Activated T-cell treated with anti-CD3 and anti-CD28 coated beads, Interleukin-2, amount 50 U/mL, for 4 hours (primary cell): ENCODE measurements at regions not wholly inside any gene's neighbourhood (a gene's known extent, or its start where the extent isn't known, plus 50 kb on each side); places are given as distances from the start of the nearest gene placed in this dataset.

Experiments used
- ATAC-seq, 2 donors: fragments of 200-7000 bp; cut with Tn5 transposase; one replicate each; pipeline ENCODE4 v1.10.0; 2021
- DNase-seq: peaks from one replicate; pipeline ENCODE4 v3.0.0-alpha.2; 2020
- H3K27me3 Mint-ChIP-seq: one replicate; pipeline ENCODE4 v1.8.0; 2021; ENCODE audit warnings: low read depth, mixed read lengths
- H3K36me3 Mint-ChIP-seq: one replicate; pipeline ENCODE4 v1.8.0; 2022; ENCODE audit warnings: mixed read lengths; ENCODE audit not compliant: insufficient read depth
- H3K4me1 Mint-ChIP-seq: one replicate; pipeline ENCODE4 v1.8.0; 2021; ENCODE audit warnings: low read depth, mixed read lengths
- H3K4me3 Mint-ChIP-seq: one replicate; pipeline ENCODE4 v1.8.0; 2021; ENCODE audit warnings: mild to moderate bottlenecking, moderate library complexity, mixed read lengths
- H3K9me3 Mint-ChIP-seq: one replicate; pipeline ENCODE4 v1.8.0; 2021; ENCODE audit warnings: mixed read lengths

DNA sequence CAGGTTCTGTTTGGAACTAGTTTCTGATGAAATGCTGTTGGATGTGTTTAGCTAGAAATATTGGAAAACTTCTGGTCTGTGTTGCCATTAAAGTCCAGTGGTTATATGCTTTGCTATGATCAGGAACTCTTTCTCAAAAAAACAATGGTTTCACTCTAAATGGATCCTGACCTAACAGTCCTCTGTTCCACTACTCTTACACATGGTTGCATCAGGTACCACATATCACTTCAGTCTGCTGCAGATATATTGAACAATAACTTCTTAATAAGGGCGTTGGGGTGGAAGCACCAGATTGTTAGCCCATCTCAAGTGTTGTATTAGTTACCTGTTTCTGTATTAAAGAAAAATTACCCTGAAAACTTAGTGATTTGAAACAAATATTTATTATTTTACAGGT, 676.6 kb upstream of the GCFC2 start:
- Mint-ChIP-seq H3K9me3 (peaks cover 11% of the 10 kb centered on the region), H3K36me3 (no peaks in the 10 kb centered on the region), H3K4me3 (no peak overlapping the region), H3K27me3 (no peaks in the 10 kb centered on the region), H3K4me1 (no peaks in the 10 kb centered on the region)
- ATAC-seq (no peak), DNase-seq (no peak)

DNA sequence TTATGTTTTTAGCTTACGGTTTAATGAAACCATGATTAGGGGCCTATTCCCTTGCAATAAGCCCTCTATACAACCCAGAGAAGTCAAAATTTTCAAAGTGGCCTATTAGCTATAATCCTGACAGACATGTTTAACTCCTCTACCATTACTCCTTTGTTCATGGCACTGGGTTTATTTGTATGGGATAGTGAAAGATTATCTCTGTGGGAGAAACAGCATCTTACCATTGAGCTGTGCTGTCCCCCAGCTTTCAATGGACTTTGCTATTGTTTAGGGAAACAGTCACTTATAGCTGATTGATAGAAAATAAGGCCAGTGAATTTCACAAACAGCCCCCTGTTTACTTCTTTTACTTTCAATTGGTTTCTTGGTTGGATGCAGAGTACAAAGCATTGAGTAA, 675.2 kb upstream of the GCFC2 start:
- DNase-seq = no peak
- Mint-ChIP-seq H3K27me3 (no peaks in the 10 kb centered on the region), H3K36me3 (no peaks in the 10 kb centered on the region), H3K4me3 (no peak overlapping the region), H3K4me1 (no peaks in the 10 kb centered on the region), H3K9me3 (peaks cover 11% of the 10 kb centered on the region)
- ATAC-seq = no peak

DNA sequence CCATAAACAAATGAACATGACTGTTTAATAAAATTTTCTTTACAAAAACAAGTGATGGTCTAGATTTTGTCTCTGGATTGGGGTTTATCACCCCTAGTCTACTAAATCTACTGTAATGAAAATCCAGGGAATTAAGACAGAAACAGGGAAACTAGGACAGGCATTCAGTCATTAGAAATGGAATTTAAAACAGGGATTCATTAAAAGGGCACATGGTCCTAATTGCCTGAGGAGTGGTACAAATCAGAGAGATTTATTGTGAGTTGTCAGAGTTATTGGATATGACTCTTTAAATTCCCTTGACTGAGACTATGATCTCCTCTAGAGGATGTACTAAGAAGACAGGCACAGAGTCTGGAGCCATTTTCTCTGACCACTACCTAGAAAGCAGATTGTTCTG, 670.9 kb upstream of the GCFC2 start:
- H3K4me3 Mint-ChIP-seq = no peak overlapping the region
- peaks cover 13% of the 10 kb centered on the region for H3K9me3 Mint-ChIP-seq
- H3K27me3 Mint-ChIP-seq = no peaks in the 10 kb centered on the region
- ATAC-seq = no peak
- H3K36me3 Mint-ChIP-seq = no peaks in the 10 kb centered on the region
- no peak for DNase-seq
- no peaks in the 10 kb centered on the region for H3K4me1 Mint-ChIP-seq

DNA sequence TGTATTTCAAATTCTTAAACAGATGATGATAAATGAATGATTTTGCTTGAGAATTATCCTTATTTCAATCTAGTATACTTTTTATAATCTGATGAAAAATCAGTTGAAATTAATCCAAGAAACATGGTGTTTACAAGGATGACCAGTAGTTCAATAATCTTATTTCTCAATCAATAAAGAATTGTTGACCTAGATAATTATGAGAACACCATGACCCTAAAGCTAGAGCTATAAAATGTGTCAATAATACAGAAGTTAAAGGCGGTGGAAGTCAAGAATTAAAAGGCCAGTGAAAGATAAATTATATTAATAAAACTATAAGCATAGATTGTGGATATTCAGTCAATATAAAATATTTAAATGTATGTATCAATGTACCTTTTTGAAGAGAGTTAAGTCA, 667.4 kb upstream of the GCFC2 start:
- H3K4me1 Mint-ChIP-seq = no peaks in the 10 kb centered on the region
- ATAC-seq (no peak), DNase-seq (no peak)
- no peaks in the 10 kb centered on the region for H3K27me3 Mint-ChIP-seq
- no peaks in the 10 kb centered on the region for H3K36me3 Mint-ChIP-seq
- H3K9me3 Mint-ChIP-seq = peaks cover 10% of the 10 kb centered on the region
- H3K4me3 Mint-ChIP-seq = no peak overlapping the region

DNA sequence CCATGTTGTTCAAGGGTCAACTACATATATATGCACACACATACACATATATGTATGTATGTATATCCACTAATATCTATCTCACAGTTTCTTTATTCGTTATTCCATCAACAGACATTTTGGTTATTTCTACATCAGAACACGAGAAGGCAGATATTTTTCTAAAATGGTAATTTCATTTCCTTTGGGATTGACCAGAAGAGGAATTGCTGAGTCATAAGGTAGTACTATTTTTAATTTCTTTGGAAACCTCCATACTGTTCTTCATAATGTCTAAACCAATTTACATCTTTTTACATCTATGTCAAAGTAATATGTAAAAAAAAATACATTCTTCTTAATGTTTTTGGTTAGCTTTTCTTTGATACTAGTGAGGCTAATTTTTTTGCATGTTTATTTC, 630.7 kb upstream of the GCFC2 start:
- ATAC-seq (no peak), DNase-seq (no peak)
- Mint-ChIP-seq H3K36me3 (no peaks in the 10 kb centered on the region), H3K4me3 (no peak overlapping the region), H3K27me3 (no peaks in the 10 kb centered on the region), H3K4me1 (no peaks in the 10 kb centered on the region), H3K9me3 (peaks cover 21% of the 10 kb centered on the region)

DNA sequence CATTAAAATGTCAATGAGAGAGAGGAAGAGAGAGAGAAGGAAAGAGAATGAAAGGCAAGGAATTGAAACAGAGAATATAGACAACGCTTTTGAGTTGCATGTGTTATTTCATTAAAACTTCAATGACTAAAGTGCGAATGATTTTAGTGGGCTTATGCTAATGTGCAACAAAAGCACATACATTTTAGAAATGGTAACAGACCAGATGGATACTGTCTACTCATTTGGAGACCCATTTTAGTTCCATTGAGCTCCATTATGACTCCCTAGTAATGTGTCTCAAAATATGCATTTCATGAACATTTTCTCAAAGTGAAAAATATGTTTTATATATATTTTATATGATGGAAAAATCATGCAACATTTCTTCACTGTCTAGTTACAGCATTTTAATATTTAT, 622.2 kb upstream of the GCFC2 start:
- ATAC-seq = no peak
- no peaks in the 10 kb centered on the region for H3K36me3 Mint-ChIP-seq
- H3K4me3 Mint-ChIP-seq = no peak overlapping the region

DNA sequence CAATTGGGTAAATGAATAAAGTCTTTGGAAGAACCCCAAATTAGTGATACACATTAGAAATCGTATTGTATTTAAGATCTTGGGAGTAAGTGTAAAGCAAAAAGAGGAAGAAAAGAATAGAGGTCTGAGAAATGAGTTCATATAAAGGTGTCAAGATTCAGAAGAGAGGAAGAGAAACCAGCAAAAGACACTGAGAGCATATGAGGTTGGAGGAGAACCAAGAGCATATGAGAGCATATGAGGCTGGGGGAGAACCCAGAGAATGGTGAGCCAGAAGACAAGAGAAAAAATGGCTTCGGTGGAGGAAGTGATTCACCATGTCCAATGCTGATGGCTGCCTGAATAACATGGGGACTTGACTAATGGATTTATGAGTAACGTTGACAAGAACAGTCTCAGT, 620.1 kb upstream of the GCFC2 start:
- ATAC-seq (no peak), DNase-seq (no peak)
- no peak overlapping the region for H3K4me3 Mint-ChIP-seq
- H3K4me1 Mint-ChIP-seq = no peaks in the 10 kb centered on the region
- H3K36me3 Mint-ChIP-seq = no peaks in the 10 kb centered on the region
- no peaks in the 10 kb centered on the region for H3K27me3 Mint-ChIP-seq
- H3K9me3 Mint-ChIP-seq = peaks cover 10% of the 10 kb centered on the region

More for the DNA sequence above, 622.2 kb upstream of the GCFC2 start:
- peaks cover 14% of the 10 kb centered on the region for H3K9me3 Mint-ChIP-seq
- no peaks in the 10 kb centered on the region for H3K4me1 Mint-ChIP-seq
- no peak for DNase-seq
- no peaks in the 10 kb centered on the region for H3K27me3 Mint-ChIP-seq

DNA sequence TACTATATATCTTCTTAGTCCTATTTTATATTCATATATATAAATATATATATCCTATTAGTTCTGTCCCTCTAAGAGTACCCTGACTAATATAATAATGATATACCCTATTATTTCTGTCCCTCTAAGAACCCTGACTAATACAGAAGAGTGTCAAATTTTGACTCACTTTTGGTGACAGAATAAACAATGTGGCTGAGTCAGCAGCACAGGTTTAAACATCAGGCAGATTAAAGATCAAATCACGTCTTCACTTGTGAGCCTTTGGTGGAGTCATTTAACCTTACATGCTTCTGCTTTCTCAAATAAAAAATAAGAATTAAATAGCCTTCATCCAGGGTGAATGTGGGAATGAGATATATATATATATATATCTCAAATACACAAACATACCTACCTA, 615.9 kb upstream of the GCFC2 start:
- no peaks in the 10 kb centered on the region for H3K27me3 Mint-ChIP-seq
- peaks cover 11% of the 10 kb centered on the region for H3K9me3 Mint-ChIP-seq

DNA sequence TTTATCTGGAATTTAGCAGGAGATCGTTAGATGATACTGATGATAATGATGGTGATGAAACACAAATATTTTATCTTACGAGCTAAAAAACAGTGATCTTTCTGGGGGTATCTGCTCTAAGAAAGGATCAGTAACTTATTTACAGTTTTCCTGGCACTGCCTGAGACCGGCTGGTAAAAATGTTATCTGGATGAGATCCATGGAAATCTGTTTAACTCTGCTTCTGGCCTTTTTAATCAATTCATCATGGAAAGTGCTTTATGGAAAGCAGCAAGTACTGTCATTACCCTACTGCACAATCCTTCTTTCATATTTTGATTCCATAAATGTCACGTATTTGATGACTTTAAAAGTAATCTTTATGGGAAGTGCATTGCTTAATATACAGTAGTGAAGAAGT, 612.7 kb upstream of the GCFC2 start:
- Mint-ChIP-seq H3K36me3 (no peaks in the 10 kb centered on the region), H3K27me3 (no peaks in the 10 kb centered on the region), H3K9me3 (peaks cover 13% of the 10 kb centered on the region), H3K4me1 (no peaks in the 10 kb centered on the region), H3K4me3 (no peak overlapping the region)
- DNase-seq (no peak), ATAC-seq (no peak)

More for the DNA sequence above, 615.9 kb upstream of the GCFC2 start:
- H3K4me1 Mint-ChIP-seq = no peaks in the 10 kb centered on the region
- ATAC-seq (no peak), DNase-seq (no peak)
- no peak overlapping the region for H3K4me3 Mint-ChIP-seq
- no peaks in the 10 kb centered on the region for H3K36me3 Mint-ChIP-seq

DNA sequence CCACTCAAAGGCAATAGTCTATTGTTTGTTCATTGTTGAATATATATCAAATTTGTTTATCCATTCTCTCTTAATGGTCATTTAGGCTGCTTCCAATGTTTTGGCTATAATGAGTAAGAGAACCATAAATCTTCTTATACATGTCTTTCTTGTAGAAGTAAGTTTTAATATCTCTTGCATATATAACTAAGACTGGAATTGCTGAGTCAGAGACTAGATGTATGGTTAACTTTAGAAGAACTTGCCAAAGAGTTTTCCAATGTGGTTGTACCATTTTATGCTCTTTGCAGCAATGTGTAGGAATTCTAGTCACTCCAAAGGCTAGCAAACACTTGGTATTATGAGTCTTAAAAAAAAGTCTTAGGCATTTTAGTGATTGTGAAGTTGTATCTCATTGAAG, 610.0 kb upstream of the GCFC2 start:
- H3K36me3 Mint-ChIP-seq = no peaks in the 10 kb centered on the region
- H3K4me1 Mint-ChIP-seq = no peaks in the 10 kb centered on the region
- H3K4me3 Mint-ChIP-seq = no peak overlapping the region
- ATAC-seq (no peak), DNase-seq (no peak)
- H3K9me3 Mint-ChIP-seq = peaks cover 13% of the 10 kb centered on the region
- no peaks in the 10 kb centered on the region for H3K27me3 Mint-ChIP-seq

DNA sequence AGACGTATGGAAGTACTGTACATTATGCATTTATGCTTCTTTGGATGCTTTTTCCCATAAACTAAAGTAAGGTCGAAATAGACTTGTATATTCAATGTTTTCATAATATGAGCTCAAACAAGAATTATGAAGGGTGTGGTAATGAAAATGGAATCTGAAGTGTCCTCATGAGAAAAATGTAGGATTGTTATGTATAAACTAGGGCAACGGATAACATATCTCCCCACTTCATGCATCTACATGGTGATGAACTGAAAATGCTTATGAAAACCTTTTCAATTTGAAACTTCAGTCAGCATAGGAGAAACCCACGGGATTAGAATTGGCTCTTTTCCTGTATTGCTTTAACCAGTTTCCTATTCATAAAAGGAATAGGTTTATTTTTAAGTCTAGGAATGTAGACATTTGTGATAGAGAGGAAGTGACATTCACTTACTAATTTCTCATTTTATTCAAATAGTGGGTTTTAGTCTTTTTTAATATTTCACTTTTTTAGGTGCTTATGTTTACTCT, 608.2 kb upstream of the GCFC2 start:
- Mint-ChIP-seq H3K4me1 (no peaks in the 10 kb centered on the region), H3K4me3 (no peak overlapping the region), H3K9me3 (peaks cover 9% of the 10 kb centered on the region), H3K27me3 (no peaks in the 10 kb centered on the region), H3K36me3 (no peaks in the 10 kb centered on the region)
- DNase-seq (no peak), ATAC-seq (no peak)

DNA sequence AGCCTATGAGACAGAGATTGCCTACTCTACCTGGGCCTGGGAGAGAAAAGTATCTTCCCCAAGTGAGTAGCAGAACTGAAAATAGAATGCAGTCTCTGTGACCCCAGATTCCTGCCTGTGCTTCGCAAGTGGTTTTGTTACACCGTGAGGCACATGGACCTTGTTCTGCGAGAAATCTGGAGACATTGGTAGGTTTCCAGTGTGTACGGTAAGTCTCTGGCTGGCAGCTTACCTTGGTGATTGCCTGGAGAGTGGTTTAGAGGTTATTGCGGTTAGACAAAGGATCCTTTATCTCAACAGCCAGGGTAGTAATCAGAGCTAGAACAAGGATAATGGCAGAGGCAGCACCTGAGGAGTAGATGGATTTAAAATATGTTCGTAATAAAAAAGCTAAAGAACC, 606.0 kb upstream of the GCFC2 start:
- ATAC-seq (no peak), DNase-seq (no peak)
- H3K4me1 Mint-ChIP-seq = no peaks in the 10 kb centered on the region
- H3K27me3 Mint-ChIP-seq = no peaks in the 10 kb centered on the region
- peaks cover 9% of the 10 kb centered on the region for H3K9me3 Mint-ChIP-seq
- no peak overlapping the region for H3K4me3 Mint-ChIP-seq
- H3K36me3 Mint-ChIP-seq = no peaks in the 10 kb centered on the region

DNA sequence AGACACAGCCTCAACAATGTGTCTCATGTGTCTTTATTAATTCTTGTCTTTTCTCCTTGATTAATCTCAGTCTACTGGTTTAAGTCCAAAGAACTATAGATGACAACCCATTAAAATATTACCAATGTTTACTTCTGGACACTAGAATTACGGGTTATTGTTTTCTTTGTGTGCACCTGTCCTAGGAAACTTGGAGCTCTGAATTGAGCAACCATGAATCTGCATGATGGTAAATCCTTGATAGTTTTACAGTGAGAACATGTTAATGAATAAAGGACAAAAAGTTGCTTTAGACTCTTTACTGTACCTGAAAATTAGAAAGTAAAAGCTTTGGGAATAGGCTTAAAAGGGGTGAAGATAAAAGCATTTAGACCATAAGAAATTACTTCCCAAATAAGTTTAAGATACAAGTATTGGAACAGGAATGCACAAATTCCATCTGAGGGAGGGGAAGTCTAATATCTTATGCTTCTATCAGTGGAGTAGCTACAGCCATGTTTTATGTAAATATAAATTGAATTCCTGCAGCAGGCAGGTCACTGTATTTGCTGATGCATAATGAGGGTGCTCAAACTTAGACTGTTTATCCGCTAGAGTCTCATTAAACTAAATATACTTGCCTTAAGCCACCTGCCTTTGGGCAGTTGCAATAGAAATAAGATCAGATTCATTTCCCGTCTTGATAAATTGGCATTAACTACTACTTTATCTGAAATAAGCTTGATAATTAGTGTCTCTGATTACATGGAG, 603.7 kb upstream of the GCFC2 start:
- Mint-ChIP-seq H3K4me1 (no peaks in the 10 kb centered on the region), H3K9me3 (peaks cover 14% of the 10 kb centered on the region), H3K36me3 (no peaks in the 10 kb centered on the region), H3K4me3 (no peak overlapping the region), H3K27me3 (no peaks in the 10 kb centered on the region)
- DNase-seq = no peak
- no peak for ATAC-seq

DNA sequence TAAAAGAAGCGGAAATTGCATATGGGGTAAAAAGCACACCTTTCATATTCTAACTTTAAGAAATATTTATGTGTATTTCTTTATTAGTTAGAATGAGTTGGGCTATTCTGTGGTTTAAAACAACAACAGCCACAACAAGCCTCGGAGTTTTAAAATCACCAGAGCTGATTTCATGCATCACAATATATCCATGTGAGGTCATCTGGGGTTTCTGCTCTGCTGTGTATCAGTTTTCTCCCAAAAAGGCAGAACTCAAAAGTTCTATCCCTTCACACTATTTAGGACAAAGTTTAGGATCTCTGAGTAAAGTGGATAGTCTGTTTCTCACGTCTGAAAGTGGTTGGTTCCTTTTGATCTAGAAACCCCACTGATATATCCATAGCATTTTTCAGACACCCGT, 601.5 kb upstream of the GCFC2 start:
- no peak overlapping the region for H3K4me3 Mint-ChIP-seq
- no peaks in the 10 kb centered on the region for H3K4me1 Mint-ChIP-seq
- H3K9me3 Mint-ChIP-seq = peaks cover 8% of the 10 kb centered on the region
- no peaks in the 10 kb centered on the region for H3K36me3 Mint-ChIP-seq
- ATAC-seq = no peak
- no peaks in the 10 kb centered on the region for H3K27me3 Mint-ChIP-seq
- no peak for DNase-seq

DNA sequence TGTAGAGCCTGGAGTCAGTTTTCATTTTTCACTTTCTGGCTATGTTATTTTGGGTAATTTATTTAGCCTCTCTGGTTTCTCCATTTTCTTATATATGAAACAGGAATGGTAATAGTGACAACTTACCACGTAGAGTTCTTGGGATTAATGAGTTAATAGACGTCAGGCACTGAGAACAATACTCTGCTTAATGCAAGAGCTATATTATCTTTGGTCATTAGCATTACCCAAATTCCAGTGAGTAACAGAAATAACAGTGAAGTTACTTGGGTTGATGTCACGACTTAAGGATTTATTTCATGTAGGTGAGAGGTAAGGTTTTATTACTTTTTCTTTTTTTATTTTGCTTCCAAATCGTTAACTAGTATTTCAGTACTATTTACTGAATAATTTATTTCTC, 601.0 kb upstream of the GCFC2 start:
- Mint-ChIP-seq H3K27me3 (no peaks in the 10 kb centered on the region), H3K9me3 (peaks cover 10% of the 10 kb centered on the region), H3K4me1 (no peaks in the 10 kb centered on the region), H3K36me3 (no peaks in the 10 kb centered on the region), H3K4me3 (no peak overlapping the region)
- no peak for DNase-seq
- no peak for ATAC-seq
